Smooth muscle cell (in vitro differentiated cells): ENCODE measurements at regions not wholly inside any gene's neighbourhood (a gene's known extent, or its start where the extent isn't known, plus 50 kb on each side); places are given as distances from the start of the nearest gene placed in this dataset.

Experiments
- DNase-seq: peaks from one replicate; lab custom pipeline; 2025; ENCODE audit not compliant: unreplicated experiment; lab: John Stamatoyannopoulos, UW
- H2AFZ ChIP-seq: fragments of 200-600 bp; sonication (generic); 2 replicates; pipeline ENCODE4 v1.6.0; 2016; ENCODE audit warnings: antibody characterized with exemption, low read depth, mild to moderate bottlenecking
- H3F3A ChIP-seq: fragments of 200-600 bp; sonication (generic); 2 replicates; pipeline ENCODE4 v1.6.0; 2017; ENCODE audit warnings: antibody characterized with exemption, low read depth
- H3K27ac ChIP-seq: fragments of 200-600 bp; sonication (generic); 2 replicates; pipeline ENCODE4 v1.5.1; 2016; ENCODE audit warnings: low read depth, mild to moderate bottlenecking
- H3K27me3 ChIP-seq: fragments of 200-600 bp; sonication (generic); 2 replicates; pipeline ENCODE4 v1.6.1; 2016; ENCODE audit warnings: low read depth, mild to moderate bottlenecking
- H3K36me3 ChIP-seq: fragments of 200-600 bp; sonication (generic); 2 replicates; pipeline ENCODE4 v1.5.1; 2016; ENCODE audit warnings: low read depth
- H3K4me1 ChIP-seq: fragments of 200-600 bp; sonication (generic); 2 replicates; pipeline ENCODE4 v1.5.1; 2016; ENCODE audit warnings: low read depth
- H3K4me2 ChIP-seq: fragments of 200-600 bp; sonication (generic); 2 replicates; pipeline ENCODE4 v1.6.0; 2016; ENCODE audit warnings: mild to moderate bottlenecking
- H3K4me3 ChIP-seq: fragments of 200-600 bp; sonication (generic); 2 replicates; pipeline ENCODE4 v1.5.1; 2016; ENCODE audit warnings: mild to moderate bottlenecking
- H3K79me2 ChIP-seq: fragments of 200-600 bp; sonication (generic); 2 replicates; pipeline ENCODE4 v1.6.0; 2016; ENCODE audit warnings: low read depth, mild to moderate bottlenecking
- H3K9ac ChIP-seq: fragments of 200-600 bp; sonication (generic); 2 replicates; pipeline ENCODE4 v1.6.0; 2016; ENCODE audit warnings: low read depth
- H3K9me3 ChIP-seq: fragments of 200-600 bp; sonication (generic); replicated peaks from 2 replicates; pipeline ENCODE4 v1.5.1; 2016; ENCODE audit warnings: low read depth
- H4K20me1 ChIP-seq: fragments of 200-600 bp; sonication (generic); 2 replicates; pipeline ENCODE4 v1.6.0; 2016; ENCODE audit warnings: low read depth
- WGBS: methylation state at CpG from one replicate; pipeline ENCODE4 v1.1.7; 2016; ENCODE audit warnings: low lambda C conversion rate; 5-methylcytosine and 5-hydroxymethylcytosine counted together
- TF ChIP-seq, protein P1 (sequence below): fragments of 200-600 bp; sonication (generic); IDR thresholded peaks from 2 replicates; pipeline ENCODE4 v1.5.1; 2017; ENCODE audit warnings: borderline replicate concordance, mild to moderate bottlenecking, antibody characterized with exemption; ENCODE audit not compliant: insufficient read depth, poor library complexity, severe bottlenecking

DNA sequence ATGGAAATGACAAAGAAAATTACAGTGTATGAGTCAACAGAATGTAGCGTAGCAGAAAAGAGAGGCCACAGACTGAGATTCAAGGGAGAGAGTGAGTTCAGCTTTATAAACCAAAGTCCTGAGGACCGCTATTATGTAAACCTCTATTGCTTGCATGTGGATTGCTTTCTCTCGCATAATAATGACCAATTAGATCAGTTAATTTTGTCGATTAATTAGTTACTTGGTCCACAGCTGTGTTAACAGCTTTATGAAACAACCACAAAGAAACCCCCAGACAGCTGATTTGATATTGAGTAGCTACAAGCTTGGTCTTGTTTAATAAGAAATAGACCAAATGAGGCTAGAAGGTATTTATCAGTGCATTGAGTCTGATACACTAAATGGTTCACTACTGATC is 291.8 kb upstream of the ERCC4 start:
- no peaks in the 10 kb centered on the region for H3K36me3 ChIP-seq
- no peaks in the 10 kb centered on the region for H3K4me1 ChIP-seq
- no peaks in the 10 kb centered on the region for H3K79me2 ChIP-seq
- H3K4me2 ChIP-seq, result no peak overlapping the region
- H3K27ac ChIP-seq, result no peak overlapping the region
- 77% methylated on average over 4 of the region's 4 CpGs for WGBS
- no peaks in the 10 kb centered on the region for H4K20me1 ChIP-seq
- H3F3A ChIP-seq, result no peaks in the 10 kb centered on the region
- H3K27me3 ChIP-seq, result no peaks in the 10 kb centered on the region
- DNase-seq, result no peak
- no peak overlapping the region for H2AFZ ChIP-seq
- H3K9ac ChIP-seq, result no peak overlapping the region
- no peak overlapping the region for H3K4me3 ChIP-seq
- H3K9me3 ChIP-seq, result no peaks in the 10 kb centered on the region
- TF ChIP-seq, protein P1, sequence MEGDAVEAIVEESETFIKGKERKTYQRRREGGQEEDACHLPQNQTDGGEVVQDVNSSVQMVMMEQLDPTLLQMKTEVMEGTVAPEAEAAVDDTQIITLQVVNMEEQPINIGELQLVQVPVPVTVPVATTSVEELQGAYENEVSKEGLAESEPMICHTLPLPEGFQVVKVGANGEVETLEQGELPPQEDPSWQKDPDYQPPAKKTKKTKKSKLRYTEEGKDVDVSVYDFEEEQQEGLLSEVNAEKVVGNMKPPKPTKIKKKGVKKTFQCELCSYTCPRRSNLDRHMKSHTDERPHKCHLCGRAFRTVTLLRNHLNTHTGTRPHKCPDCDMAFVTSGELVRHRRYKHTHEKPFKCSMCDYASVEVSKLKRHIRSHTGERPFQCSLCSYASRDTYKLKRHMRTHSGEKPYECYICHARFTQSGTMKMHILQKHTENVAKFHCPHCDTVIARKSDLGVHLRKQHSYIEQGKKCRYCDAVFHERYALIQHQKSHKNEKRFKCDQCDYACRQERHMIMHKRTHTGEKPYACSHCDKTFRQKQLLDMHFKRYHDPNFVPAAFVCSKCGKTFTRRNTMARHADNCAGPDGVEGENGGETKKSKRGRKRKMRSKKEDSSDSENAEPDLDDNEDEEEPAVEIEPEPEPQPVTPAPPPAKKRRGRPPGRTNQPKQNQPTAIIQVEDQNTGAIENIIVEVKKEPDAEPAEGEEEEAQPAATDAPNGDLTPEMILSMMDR, result no peak

DNA sequence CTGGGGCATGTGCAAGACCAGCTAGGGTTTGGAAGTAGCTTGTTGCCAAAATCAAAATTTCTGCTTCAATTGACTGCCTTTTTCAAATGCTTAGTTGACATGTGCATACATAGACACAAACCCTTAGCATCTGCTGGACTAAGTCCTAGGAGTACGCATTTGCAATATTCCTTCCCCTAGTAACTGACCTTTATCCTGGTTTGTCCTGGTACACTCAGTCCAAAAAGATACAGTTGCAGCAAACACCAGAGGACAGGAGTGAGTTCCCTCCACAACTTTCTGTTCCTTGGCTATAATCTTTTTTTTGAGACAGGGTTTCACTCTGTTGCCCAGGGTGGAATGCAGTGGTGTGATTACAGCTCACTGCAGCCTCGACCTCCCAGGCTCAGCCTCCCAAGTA is 290.2 kb upstream of the ERCC4 start:
- Histone ChIP-seq H3K4me3 (no peak overlapping the region), H3K27ac (no peak overlapping the region), H3K9me3 (no peaks in the 10 kb centered on the region), H3K4me2 (no peak overlapping the region), H3F3A (no peaks in the 10 kb centered on the region), H3K4me1 (no peaks in the 10 kb centered on the region), H3K27me3 (no peaks in the 10 kb centered on the region), H3K79me2 (no peaks in the 10 kb centered on the region), H3K9ac (no peak overlapping the region), H2AFZ (no peak overlapping the region), H3K36me3 (no peaks in the 10 kb centered on the region), H4K20me1 (no peaks in the 10 kb centered on the region)
- DNase-seq, result no peak
- TF ChIP-seq, protein P1, result no peak
- WGBS, result 96% methylated on average over 2 of the region's 2 CpGs

DNA sequence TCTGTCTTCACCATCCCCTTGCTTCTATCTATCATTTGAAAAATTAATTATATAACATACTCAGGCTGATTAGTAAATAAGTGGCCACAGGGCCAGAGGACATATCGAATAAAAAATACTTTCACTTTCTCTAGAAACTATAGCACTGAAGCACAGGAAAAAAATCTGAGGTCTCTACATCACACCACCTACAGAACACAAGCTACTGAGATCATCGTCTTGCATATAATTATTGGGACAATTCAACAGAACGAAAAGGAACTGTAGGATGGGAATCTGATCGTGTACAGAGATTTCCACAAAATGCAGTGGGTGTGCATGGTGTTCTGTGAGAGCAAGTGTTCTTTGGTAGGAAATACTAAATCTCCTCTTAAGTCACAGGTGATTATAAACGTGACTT is 289.6 kb upstream of the ERCC4 start:
- H3K36me3 ChIP-seq, result no peaks in the 10 kb centered on the region
- no peak overlapping the region for H2AFZ ChIP-seq
- H3K79me2 ChIP-seq, result no peaks in the 10 kb centered on the region
- no peaks in the 10 kb centered on the region for H3K9me3 ChIP-seq
- no peaks in the 10 kb centered on the region for H3K4me1 ChIP-seq
- TF ChIP-seq, protein P1, result no peak
- H3K4me2 ChIP-seq, result no peak overlapping the region
- no peak for DNase-seq
- H3K27me3 ChIP-seq, result no peaks in the 10 kb centered on the region
- H3F3A ChIP-seq, result no peaks in the 10 kb centered on the region
- H4K20me1 ChIP-seq, result no peaks in the 10 kb centered on the region
- H3K27ac ChIP-seq, result no peak overlapping the region
- 71% methylated on average over 5 of the region's 5 CpGs for WGBS
- no peak overlapping the region for H3K9ac ChIP-seq
- no peak overlapping the region for H3K4me3 ChIP-seq

DNA sequence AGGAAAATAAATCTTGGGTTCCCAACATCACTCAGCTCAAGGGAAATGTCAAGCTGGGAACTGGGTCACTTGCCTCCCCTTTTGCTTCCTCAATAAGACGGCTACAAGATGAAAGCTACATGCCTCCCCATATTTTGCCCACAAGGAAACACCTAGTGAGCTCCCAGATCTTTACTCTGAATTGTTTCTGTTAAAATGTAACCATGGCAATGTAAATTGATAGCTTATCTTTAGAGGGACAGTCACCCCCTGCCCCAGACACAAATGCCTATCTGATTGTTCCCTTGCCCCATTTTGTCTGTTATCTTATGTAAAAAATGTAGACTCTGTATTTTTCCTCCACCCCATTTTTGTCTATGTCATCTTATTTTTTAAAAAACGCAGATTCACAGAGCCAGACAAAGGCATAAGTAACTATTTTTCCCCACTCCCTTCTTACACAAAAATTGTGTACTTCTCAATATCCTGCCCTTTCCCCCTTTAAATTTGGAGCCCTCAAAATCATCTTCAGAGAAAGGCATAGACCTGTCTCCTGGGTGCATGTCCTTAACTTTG is 288.7 kb upstream of the ERCC4 start:
- no peaks in the 10 kb centered on the region for H4K20me1 ChIP-seq
- no peaks in the 10 kb centered on the region for H3K4me1 ChIP-seq
- no peak overlapping the region for H2AFZ ChIP-seq
- H3K4me3 ChIP-seq, result no peak overlapping the region
- no peak overlapping the region for H3K4me2 ChIP-seq
- H3K27me3 ChIP-seq, result no peaks in the 10 kb centered on the region
- 82% methylated on average over 2 of the region's 2 CpGs for WGBS
- TF ChIP-seq, protein P1, result no peak
- no peak for DNase-seq
- no peaks in the 10 kb centered on the region for H3K79me2 ChIP-seq
- no peak overlapping the region for H3K9ac ChIP-seq
- no peak overlapping the region for H3K27ac ChIP-seq
- H3F3A ChIP-seq, result no peaks in the 10 kb centered on the region
- no peaks in the 10 kb centered on the region for H3K36me3 ChIP-seq
- H3K9me3 ChIP-seq, result no peaks in the 10 kb centered on the region
